ENCODE measurements at regions not wholly inside any gene's neighbourhood (a gene's known extent, or its start where the extent isn't known, plus 50 kb on each side); places are given as distances from the start of the nearest gene placed in this dataset.

DNA sequence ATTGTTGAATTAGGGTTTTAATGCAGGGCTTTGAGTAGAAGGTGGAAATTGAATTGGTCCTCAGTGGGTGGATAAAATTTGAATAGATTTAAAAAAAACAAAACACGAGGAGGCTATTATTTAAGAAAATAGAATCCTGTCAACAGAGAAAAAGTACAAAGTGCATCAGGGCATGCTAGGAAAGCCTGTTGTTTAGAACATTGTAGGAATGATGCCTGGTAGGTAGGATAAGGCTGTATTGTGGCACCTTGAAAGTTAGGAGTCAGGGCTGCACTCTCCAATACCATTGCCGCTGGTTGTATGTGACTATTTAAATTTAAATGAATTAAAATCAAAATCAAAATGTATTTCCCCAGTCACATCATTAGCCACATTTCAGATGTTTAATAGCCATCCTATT is 363.9 kb downstream of the UTRN start:
- DNase-seq (ENCODE audit: low spot score), result no peak
- H3K36me3 ChIP-seq (ENCODE audit: control insufficient read depth in 4 of 4, insufficient read depth in 3 of 4, low read depth in 1 of 4, low read length in 3 of 4), result no peaks in the 10 kb centered on the region
- peak overlapping the region; percentile 38 to 75 for H3K27ac ChIP-seq (ENCODE audit: low read depth in 1 of 2, low read length in 2 of 2)
- H3K9ac ChIP-seq (ENCODE audit: low read depth in 1 of 2, low read length in 2 of 2), result no peak overlapping the region
- H3K4me1 ChIP-seq (ENCODE audit: control insufficient read depth in 4 of 4, insufficient read depth in 4 of 4, low read length in 3 of 4), result peaks cover 1 to 24% (median 13%) of the 10 kb centered on the region in 4 donors
- no peaks in the 10 kb centered on the region for H3K27me3 ChIP-seq (ENCODE audit: control insufficient read depth in 4 of 4, insufficient read depth in 4 of 4, low read length in 3 of 4)
- TF ChIP-seq EGR1 (IDR thresholded peaks at IDR 0.05; ENCODE audit: low read depth in 2 of 2), result no peak
- TF ChIP-seq SP1 (IDR thresholded peaks at IDR 0.05), result no peak
- TF ChIP-seq NR2F2 (IDR thresholded peaks at IDR 0.05), result no peak
- TF ChIP-seq RXRA (IDR thresholded peaks at IDR 0.05), result no peak
- peak in 1 of 2 donors; percentile 20 for TF ChIP-seq RAD21 (IDR thresholded peaks at IDR 0.05)
- TF ChIP-seq CTCF (IDR thresholded peaks at IDR 0.05; ENCODE audit: low read depth, low read length, missing input control), result no peak
- peak in 1 of 2 donors; percentile 10 for TF ChIP-seq GABPA (IDR thresholded peaks at IDR 0.05 in 1 of 2, conservative IDR thresholded peaks at IDR 0.05 in 1 of 2)
- peak; percentile 51 to 55 for TF ChIP-seq HNF4A (conservative IDR thresholded peaks at IDR 0.05)
- TF ChIP-seq, protein P1, sequence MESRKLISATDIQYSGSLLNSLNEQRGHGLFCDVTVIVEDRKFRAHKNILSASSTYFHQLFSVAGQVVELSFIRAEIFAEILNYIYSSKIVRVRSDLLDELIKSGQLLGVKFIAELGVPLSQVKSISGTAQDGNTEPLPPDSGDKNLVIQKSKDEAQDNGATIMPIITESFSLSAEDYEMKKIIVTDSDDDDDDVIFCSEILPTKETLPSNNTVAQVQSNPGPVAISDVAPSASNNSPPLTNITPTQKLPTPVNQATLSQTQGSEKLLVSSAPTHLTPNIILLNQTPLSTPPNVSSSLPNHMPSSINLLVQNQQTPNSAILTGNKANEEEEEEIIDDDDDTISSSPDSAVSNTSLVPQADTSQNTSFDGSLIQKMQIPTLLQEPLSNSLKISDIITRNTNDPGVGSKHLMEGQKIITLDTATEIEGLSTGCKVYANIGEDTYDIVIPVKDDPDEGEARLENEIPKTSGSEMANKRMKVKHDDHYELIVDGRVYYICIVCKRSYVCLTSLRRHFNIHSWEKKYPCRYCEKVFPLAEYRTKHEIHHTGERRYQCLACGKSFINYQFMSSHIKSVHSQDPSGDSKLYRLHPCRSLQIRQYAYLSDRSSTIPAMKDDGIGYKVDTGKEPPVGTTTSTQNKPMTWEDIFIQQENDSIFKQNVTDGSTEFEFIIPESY (IDR thresholded peaks at IDR 0.05), result no peak
- TF ChIP-seq, protein P2, sequence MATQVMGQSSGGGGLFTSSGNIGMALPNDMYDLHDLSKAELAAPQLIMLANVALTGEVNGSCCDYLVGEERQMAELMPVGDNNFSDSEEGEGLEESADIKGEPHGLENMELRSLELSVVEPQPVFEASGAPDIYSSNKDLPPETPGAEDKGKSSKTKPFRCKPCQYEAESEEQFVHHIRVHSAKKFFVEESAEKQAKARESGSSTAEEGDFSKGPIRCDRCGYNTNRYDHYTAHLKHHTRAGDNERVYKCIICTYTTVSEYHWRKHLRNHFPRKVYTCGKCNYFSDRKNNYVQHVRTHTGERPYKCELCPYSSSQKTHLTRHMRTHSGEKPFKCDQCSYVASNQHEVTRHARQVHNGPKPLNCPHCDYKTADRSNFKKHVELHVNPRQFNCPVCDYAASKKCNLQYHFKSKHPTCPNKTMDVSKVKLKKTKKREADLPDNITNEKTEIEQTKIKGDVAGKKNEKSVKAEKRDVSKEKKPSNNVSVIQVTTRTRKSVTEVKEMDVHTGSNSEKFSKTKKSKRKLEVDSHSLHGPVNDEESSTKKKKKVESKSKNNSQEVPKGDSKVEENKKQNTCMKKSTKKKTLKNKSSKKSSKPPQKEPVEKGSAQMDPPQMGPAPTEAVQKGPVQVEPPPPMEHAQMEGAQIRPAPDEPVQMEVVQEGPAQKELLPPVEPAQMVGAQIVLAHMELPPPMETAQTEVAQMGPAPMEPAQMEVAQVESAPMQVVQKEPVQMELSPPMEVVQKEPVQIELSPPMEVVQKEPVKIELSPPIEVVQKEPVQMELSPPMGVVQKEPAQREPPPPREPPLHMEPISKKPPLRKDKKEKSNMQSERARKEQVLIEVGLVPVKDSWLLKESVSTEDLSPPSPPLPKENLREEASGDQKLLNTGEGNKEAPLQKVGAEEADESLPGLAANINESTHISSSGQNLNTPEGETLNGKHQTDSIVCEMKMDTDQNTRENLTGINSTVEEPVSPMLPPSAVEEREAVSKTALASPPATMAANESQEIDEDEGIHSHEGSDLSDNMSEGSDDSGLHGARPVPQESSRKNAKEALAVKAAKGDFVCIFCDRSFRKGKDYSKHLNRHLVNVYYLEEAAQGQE (IDR thresholded peaks at IDR 0.05), result no peak
- no peak for TF ChIP-seq JUND (IDR thresholded peaks at IDR 0.05)
- peak; percentile 21 for TF ChIP-seq YY1 (IDR thresholded peaks at IDR 0.05)
- TF ChIP-seq TAF1 (conservative IDR thresholded peaks at IDR 0.05), result no peak
- WGBS, result 61% methylated on average over 2 of the region's 2 CpGs
- no peak overlapping the region for H3K4me3 ChIP-seq (ENCODE audit: low read depth in 1 of 3, low read length in 3 of 3)
- H3K9me3 ChIP-seq (ENCODE audit: control insufficient read depth in 4 of 4, low read length in 3 of 4), result no peaks in the 10 kb centered on the region

- Histone ChIP-seq H3K9me3 (ENCODE audit: control insufficient read depth in 4 of 4, low read length in 3 of 4) (no peaks in the 10 kb centered on the region), H3K4me3 (ENCODE audit: low read depth in 1 of 3, low read length in 3 of 3) (no peak overlapping the region), H3K36me3 (ENCODE audit: control insufficient read depth in 4 of 4, insufficient read depth in 3 of 4, low read depth in 1 of 4, low read length in 3 of 4) (no peaks in the 10 kb centered on the region), H3K27ac (ENCODE audit: low read depth in 1 of 2, low read length in 2 of 2) (no peak overlapping the region), H3K9ac (ENCODE audit: low read depth in 1 of 2, low read length in 2 of 2) (no peak overlapping the region), H3K27me3 (ENCODE audit: control insufficient read depth in 4 of 4, insufficient read depth in 4 of 4, low read length in 3 of 4) (no peaks in the 10 kb centered on the region), H3K4me1 (ENCODE audit: control insufficient read depth in 4 of 4, insufficient read depth in 4 of 4, low read length in 3 of 4) (peaks cover 1 to 26% (median 13%) of the 10 kb centered on the region in 4 donors)
- WGBS, result 80% methylated on average over 3 of the region's 3 CpGs
- DNase-seq (ENCODE audit: low spot score), result no peak
- TF ChIP-seq, protein P1 (IDR thresholded peaks at IDR 0.05), result no peak
- TF ChIP-seq, protein P2 (IDR thresholded peaks at IDR 0.05), result no peak
- no peak for TF ChIP-seq GABPA (IDR thresholded peaks at IDR 0.05 in 1 of 2, conservative IDR thresholded peaks at IDR 0.05 in 1 of 2)
- no peak for TF ChIP-seq HNF4A (conservative IDR thresholded peaks at IDR 0.05)
- no peak for TF ChIP-seq CTCF (IDR thresholded peaks at IDR 0.05; ENCODE audit: low read depth, low read length, missing input control)
- TF ChIP-seq NR2F2 (IDR thresholded peaks at IDR 0.05), result no peak
- TF ChIP-seq ATF3 (IDR thresholded peaks at IDR 0.05), result no peak
- no peak for TF ChIP-seq YY1 (IDR thresholded peaks at IDR 0.05)
- no peak for TF ChIP-seq FOXA1 (IDR thresholded peaks at IDR 0.05)
- TF ChIP-seq FOXA2 (IDR thresholded peaks at IDR 0.05), result no peak
These were observed 366.1 kb downstream of the UTRN start for GRCh38 chr6:144651234-144651633.

Data from liver (tissue), 8 donors.